H7 (cell line): ENCODE measurements at regions not wholly inside any gene's neighbourhood (a gene's known extent, or its start where the extent isn't known, plus 50 kb on each side); places are given as distances from the start of the nearest gene placed in this dataset.

Experiments used
- DNase-seq: peaks from one replicate; pipeline ENCODE4 v3.0.0; 2012
- H3K27me3 ChIP-seq: 2 replicates; pipeline ENCODE4 v1.6.0; 2011; ENCODE audit warnings: mild to moderate bottlenecking, low read length; ENCODE audit not compliant: control insufficient read depth, insufficient read depth
- H3K36me3 ChIP-seq: replicated peaks from 2 replicates; pipeline ENCODE4 v1.5.1; 2011; ENCODE audit warnings: low read length; ENCODE audit not compliant: control insufficient read depth, insufficient read depth
- H3K4me3 ChIP-seq: 2 replicates; pipeline ENCODE4 v1.5.1; 2011; ENCODE audit warnings: low read depth, mild to moderate bottlenecking, control low read depth, low read length, moderate library complexity; ENCODE audit not compliant: insufficient read depth

- H3K36me3 ChIP-seq, result no peaks in the 10 kb centered on the region
- H3K27me3 ChIP-seq, result no peaks in the 10 kb centered on the region
- H3K4me3 ChIP-seq, result no peak overlapping the region
- no peak for DNase-seq
Measured at GRCh38 chr2:123179526-123179925, 845.6 kb upstream of the CNTNAP5 start.

GRCh38 chr2:123195957-123196356 is 829.1 kb upstream of the CNTNAP5 start:
- DNase-seq, result no peak
- Histone ChIP-seq H3K36me3 (no peaks in the 10 kb centered on the region), H3K27me3 (no peaks in the 10 kb centered on the region), H3K4me3 (no peak overlapping the region)

- no peaks in the 10 kb centered on the region for H3K27me3 ChIP-seq
- H3K36me3 ChIP-seq, result no peaks in the 10 kb centered on the region
- no peak overlapping the region for H3K4me3 ChIP-seq
- no peak for DNase-seq
Measured at GRCh38 chr2:123200035-123200434, 825.1 kb upstream of the CNTNAP5 start.

DNA sequence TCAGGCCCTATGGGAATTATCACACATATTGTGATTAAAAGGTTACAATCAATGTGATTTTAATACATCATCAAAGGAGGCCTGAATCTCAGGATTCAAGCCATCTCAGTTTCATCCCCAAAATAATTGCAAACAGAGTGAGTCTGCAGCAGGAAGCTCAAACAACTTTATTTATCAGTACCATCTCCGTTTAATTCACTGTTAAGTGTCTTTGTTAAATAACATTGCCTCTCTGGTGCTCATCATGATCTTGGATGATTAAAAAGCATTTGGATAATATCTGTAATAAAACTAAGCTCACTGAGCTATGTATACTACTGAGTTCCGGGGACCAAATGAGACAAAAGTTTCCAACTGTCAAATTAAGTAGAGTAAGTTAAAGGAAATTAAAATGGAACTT is 817.8 kb upstream of the CNTNAP5 start:
- no peaks in the 10 kb centered on the region for H3K27me3 ChIP-seq
- no peaks in the 10 kb centered on the region for H3K36me3 ChIP-seq
- DNase-seq, result no peak
- H3K4me3 ChIP-seq, result no peak overlapping the region

DNA sequence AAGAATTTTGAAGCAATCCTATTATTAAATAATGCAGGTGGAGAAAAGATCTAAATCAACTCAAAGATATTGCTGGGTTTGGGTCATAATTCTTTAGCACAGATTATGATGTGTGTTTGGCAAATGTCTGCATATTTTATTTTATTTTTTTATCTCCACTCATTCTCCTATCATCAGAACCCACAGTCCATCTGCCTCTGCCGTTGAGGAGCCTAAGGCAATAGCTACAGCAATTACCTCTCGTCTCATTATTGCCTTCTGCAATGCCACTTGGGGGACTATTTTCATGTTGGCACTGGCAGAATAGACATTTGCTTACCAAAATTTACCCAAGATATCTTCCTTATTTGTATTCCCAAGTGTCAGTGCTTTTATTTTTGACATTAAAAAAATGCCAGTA is 815.9 kb upstream of the CNTNAP5 start:
- Histone ChIP-seq H3K27me3 (no peaks in the 10 kb centered on the region), H3K4me3 (no peak overlapping the region), H3K36me3 (no peaks in the 10 kb centered on the region)
- DNase-seq, result no peak

DNA sequence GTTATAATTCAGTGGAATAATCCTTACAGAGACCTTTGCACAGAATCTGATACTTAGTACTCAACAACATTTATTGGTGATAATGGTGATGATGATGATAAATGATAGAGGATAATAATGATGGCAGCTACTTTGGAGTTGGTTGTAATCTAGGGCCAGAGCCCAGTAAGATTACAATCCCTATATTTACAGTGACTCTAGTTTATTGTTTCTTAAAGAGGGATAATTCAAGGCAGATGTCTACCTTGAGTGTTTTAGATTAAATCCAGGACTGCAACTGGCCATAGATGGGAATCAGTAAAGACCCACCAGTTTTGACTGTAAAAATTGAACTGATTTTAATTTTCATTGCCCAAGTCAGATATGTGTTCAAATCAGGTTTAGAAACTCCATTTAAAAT is 813.9 kb upstream of the CNTNAP5 start:
- Histone ChIP-seq H3K36me3 (no peaks in the 10 kb centered on the region), H3K27me3 (no peaks in the 10 kb centered on the region), H3K4me3 (no peak overlapping the region)
- no peak for DNase-seq

DNA sequence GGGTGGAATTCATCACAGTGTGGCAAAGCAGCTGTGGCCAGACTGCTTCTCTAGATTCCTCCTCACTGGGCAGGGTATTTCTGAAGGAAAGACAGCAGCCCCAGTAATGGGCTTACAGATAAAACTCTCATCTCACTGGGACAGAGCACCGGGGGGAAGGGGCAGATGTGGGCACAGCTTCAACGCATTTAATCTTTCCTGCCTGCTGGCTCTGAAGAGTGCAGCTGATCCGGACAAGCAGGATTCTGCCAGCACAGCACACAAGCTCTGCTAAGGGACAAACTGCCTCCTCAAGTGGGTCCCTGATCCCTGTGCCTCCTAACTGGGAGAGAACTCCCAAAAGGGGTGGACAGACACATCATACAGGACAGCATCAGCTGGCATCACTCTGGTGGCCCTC is 779.9 kb upstream of the CNTNAP5 start:
- H3K4me3 ChIP-seq, result no peak overlapping the region
- DNase-seq, result no peak
- no peaks in the 10 kb centered on the region for H3K36me3 ChIP-seq
- no peaks in the 10 kb centered on the region for H3K27me3 ChIP-seq

DNA sequence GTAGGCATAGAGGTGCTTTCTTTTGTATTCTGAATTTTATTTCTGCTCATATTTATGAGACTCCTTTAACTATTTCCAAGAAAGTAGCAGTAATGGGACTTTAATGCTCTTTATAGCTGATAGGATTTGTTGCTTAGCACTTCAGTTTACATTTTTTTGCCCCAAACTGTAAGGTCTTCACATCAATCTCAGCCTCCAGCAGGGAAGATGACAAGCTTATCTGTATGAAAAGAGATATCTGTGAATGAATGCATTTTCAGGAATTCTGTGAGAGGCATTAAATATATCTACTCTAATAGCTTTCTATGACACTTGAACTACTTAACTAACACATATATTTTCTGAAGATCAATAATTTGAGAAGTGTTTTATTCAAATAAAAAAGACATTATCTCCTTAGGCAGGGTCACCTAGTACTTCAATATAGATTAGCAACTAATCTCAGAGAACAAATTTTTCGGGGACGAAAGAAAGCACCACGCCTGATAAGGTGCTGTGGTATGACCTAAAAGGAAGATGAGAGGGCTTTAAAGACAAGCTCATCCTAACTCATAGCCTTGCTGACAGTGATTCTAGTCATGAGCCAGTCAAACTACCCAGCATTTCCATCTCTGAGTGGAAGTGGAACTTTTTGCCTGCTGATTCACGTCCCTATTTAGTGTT is 766.1 kb upstream of the CNTNAP5 start:
- H3K36me3 ChIP-seq, result no peaks in the 10 kb centered on the region
- no peak overlapping the region for H3K4me3 ChIP-seq
- DNase-seq, result no peak
- no peaks in the 10 kb centered on the region for H3K27me3 ChIP-seq

GRCh38 chr2:123262856-123263255 is 762.2 kb upstream of the CNTNAP5 start:
- Histone ChIP-seq H3K36me3 (no peaks in the 10 kb centered on the region), H3K27me3 (no peaks in the 10 kb centered on the region), H3K4me3 (no peak overlapping the region)
- DNase-seq, result no peak

GRCh38 chr2:123283431-123283830 is 741.7 kb upstream of the CNTNAP5 start:
- Histone ChIP-seq H3K27me3 (no peaks in the 10 kb centered on the region), H3K4me3 (no peak overlapping the region), H3K36me3 (no peaks in the 10 kb centered on the region)
- DNase-seq, result no peak

- DNase-seq, result no peak
- no peaks in the 10 kb centered on the region for H3K36me3 ChIP-seq
- H3K4me3 ChIP-seq, result no peak overlapping the region
- H3K27me3 ChIP-seq, result no peaks in the 10 kb centered on the region
Measured at GRCh38 chr2:123303731-123304130, 721.4 kb upstream of the CNTNAP5 start.
